GM15510 (cell line): ENCODE measurements at regions not wholly inside any gene's neighbourhood (a gene's known extent, or its start where the extent isn't known, plus 50 kb on each side); places are given as distances from the start of the nearest gene placed in this dataset.

Experiments
- POLR2A ChIP-seq: IDR thresholded peaks from 3 replicates; pipeline ENCODE4 v1.6.1; 2011; ENCODE audit warnings: borderline replicate concordance; ENCODE audit not compliant: insufficient read length; ENCODE audit errors: extremely low read depth

DNA sequence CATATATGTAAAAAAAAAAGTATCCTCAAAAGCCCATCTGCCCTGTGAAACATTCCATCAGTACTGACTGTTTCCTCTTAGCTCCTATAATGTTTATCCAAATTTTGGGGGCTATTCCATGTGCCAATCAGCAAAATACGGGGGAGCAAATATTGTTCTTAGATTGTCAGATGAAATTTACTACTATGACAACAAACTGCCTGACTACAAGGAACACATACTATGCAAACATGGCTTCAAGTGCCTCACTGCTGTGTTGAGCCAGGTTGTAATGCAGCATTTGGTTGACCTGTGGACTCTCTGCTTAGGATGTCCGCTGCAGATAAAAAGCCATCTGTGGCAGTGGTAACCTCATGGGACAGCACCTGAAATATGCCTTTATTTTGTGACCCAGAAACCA lies 98.2 kb upstream of the SCEL start:
- no peak for TF ChIP-seq POLR2A

GRCh38 chr13:77434289-77434688 lies 101.2 kb upstream of the SCEL start:
- TF ChIP-seq POLR2A, result no peak

DNA sequence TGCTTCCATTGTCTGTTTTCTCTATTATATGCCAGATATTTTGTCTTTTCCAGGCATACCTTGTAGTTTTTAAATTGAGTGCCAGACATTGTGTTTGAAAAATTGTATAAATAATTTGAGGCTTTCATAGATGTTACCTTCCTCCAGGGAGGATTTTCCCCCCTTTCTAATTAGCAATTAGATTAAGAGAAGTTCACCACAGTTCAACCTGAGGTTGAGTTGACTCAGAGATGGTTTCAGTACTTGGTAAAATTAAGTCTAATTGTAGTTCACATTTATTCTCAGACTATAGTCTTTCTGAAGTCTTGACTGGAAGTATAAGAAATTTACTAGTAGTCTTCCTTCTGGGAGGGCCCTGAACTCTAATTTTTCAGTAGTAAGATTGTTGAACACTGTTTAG lies 104.1 kb upstream of the SCEL start:
- no peak for TF ChIP-seq POLR2A

DNA sequence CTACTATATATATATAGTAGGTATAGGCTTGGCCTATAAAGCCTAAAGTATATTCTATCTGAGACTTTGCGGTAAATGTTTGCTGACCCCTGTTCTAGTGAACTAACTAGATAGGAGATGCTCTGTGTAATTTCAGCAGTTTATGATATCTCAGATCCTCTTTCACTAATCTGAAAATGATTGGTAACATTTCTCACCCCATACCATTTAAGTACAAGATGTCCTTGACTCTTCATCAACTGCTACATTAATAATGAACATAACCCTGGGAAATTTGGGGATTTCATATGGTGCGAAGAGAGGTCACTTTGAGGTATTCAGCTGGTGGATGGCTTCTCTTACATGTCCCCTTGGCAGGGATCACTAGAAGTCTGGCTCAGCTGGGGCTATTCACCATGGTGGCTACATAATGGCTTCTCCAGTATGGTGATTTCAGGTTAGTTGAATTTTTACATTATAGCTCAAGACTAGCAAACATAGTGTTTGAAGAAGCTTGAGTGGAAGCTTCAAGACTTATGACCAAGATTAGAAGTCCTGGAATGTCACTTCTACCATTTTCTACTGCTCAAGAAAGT lies 103.6 kb upstream of the MYCBP2 start:
- no peak for TF ChIP-seq POLR2A

- peak; percentile 14 for TF ChIP-seq POLR2A
Observed at GRCh38 chr13:77429320-77430142, 102.6 kb upstream of the MYCBP2 start.

GRCh38 chr13:77425705-77426104 lies 98.8 kb upstream of the MYCBP2 start:
- no peak for TF ChIP-seq POLR2A

DNA sequence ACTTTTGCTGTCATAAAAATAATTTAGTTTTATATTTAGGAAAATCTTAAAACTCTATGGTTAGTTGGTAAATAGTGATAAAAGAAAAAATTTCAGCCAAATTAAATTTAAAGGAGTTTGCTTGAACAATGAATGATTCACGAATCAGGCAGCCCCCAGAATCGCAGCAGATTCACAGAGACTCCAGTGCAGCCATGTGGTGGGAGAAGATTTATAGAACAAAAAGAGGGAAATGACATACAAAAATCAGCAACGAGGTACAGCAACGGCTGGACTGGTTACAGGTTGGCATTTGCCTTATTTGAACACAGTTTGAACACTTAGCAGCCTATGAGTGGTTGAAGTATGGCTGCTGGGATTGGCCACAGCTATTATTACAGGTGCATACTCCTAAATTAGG lies 96.4 kb upstream of the MYCBP2 start:
- TF ChIP-seq POLR2A, result no peak

DNA sequence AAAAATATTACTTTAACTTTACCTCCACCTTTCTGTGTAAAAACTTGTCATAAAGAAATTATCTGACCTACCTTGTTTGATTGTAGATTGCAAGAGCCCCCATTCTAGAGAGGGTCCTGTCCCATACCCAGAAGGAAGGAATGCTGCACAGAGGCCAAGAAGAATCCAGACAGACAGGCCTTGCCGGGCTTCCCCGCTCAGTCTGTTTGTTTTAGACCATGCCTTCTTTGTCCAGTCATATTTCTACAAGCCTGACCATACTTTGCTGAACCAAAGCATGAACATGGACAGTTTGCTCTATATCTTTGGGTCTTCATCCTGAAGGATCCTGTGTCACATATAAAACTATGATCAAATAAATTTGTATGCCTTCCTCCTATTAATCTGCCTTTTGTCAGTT lies 95.8 kb upstream of the MYCBP2 start:
- no peak for TF ChIP-seq POLR2A

DNA sequence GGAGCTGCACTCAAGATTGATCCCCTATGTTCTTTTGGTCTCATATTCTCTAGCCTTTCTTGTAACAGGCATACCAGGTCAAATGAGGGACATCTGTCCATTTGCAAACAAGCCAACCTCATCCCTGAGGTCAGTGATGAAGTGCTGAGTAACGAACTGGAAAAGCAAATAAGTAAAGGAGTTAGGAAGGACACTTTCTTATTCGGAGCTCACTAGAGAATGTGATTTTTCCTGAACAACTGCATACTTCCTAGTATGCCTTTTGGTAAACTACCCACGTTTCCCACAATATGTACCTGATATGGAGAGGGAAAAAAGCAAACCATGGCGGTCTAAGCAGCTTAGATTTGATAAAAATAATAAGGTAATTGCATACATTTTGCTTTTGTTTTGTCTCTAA lies 91.0 kb upstream of the MYCBP2 start:
- TF ChIP-seq POLR2A, result no peak

- TF ChIP-seq POLR2A, result no peak
Observed at GRCh38 chr13:77416666-77417212, 89.8 kb upstream of the MYCBP2 start.

DNA sequence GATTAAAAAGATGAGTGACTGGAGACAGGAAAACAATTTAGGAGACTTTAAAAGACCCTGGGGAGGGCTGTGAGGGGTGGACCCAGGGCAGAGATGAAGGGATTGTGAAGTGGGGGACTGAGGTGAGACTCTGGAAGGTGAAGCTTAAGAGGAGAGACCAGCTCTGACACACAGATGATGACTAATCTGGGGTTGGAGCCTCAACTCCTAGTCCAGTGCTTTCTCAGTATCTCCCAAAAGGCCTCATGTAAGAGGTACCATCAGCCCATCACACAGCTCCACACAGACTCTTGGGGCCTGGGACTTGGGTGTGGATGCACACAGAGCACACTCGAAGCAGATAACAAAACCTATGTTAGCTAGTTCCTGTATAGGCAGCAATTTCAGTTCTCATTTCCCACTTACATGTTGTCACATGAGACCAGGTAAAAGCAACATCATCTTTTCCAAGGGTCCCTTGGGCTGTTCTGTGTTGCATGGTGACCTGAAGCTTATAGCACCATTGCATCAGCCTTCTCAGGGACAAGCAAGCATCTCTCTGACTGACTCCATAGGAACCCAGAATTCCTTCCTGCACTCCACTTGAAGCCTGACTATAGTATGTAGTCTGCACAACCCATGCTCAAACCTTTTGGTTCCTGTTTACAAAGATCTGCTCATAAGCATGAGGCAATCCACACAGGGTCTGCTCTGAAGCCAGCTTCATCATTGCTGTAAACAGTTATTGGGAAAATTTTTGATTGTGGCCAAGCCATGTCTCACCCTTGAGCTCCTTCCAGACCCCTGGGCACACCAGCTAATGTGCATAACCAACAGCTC lies 88.6 kb upstream of the MYCBP2 start:
- TF ChIP-seq POLR2A, result no peak

DNA sequence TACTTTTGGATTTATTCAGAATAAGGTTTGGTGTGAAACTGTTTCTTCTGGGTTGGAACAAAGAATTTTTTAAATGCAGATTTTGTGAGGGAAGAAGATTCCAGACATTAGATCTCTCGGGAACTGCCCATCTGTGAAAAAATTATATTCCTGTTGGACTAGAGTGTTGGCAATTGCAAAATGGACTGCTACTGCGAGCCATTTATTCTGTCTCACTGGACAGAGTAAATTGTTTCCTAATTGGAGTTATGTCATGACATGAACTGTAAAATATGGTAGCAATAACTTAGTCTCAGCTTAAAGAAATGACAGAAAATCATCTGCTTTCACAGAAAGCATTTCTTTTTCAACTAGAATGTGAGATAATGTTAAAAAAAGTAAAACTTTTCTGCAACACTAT lies 86.0 kb upstream of the MYCBP2 start:
- TF ChIP-seq POLR2A, result no peak

- no peak for TF ChIP-seq POLR2A
Observed at GRCh38 chr13:77412116-77412635, 85.3 kb upstream of the MYCBP2 start.

- no peak for TF ChIP-seq POLR2A
Observed at GRCh38 chr13:77409412-77409811, 82.5 kb upstream of the MYCBP2 start.
